Uterus (tissue), 3 donors: ENCODE measurements at regions not wholly inside any gene's neighbourhood (a gene's known extent, or its start where the extent isn't known, plus 50 kb on each side); places are given as distances from the start of the nearest gene placed in this dataset.

ENCODE experiments used
- DNase-seq, 2 donors: peaks; one replicate each; pipeline ENCODE4 v3.0.0-alpha.2; 2019 to 2020
- H3K27ac ChIP-seq, 2 donors: fragments of 200-600 bp; sonication (generic); 1 replicate in 1 of 2; 2 replicates in 1 of 2; pipeline ENCODE4 v1.5.1; 2016 to 2018
- H3K27me3 ChIP-seq, 2 donors: fragments of 200-600 bp; sonication (generic); one replicate each; pipeline ENCODE4 v1.5.1; 2018 to 2019; ENCODE audit warnings: control low read depth in 1 of 2
- H3K36me3 ChIP-seq, 2 donors: fragments of 200-600 bp; sonication (generic); one replicate each; pipeline ENCODE4 v1.5.1; 2019; ENCODE audit warnings: control low read depth in 1 of 2
- H3K4me1 ChIP-seq, 2 donors: fragments of 200-600 bp; sonication (generic); one replicate each; pipeline ENCODE4 v1.5.1; 2018 to 2019; ENCODE audit warnings: control low read depth in 1 of 2
- H3K4me3 ChIP-seq, 2 donors: fragments of 200-600 bp; sonication (generic); 1 replicate in 1 of 2; 2 replicates in 1 of 2; pipeline ENCODE4 v1.5.1; 2018 to 2019; ENCODE audit warnings: mild to moderate bottlenecking in 1 of 2
- H3K9me3 ChIP-seq, 2 donors: fragments of 200-600 bp; sonication (generic); one replicate each; pipeline ENCODE4 v1.5.1; 2019; ENCODE audit warnings: control low read depth in 1 of 2
- CTCF ChIP-seq, 4 experiments: fragments of 200-600 bp in 2 of 4; fragments of 450-650 bp in 2 of 4; sonication (generic) in 2 of 4; IDR thresholded peaks; one replicate each; pipeline ENCODE4 v1.5.1; 2016 to 2019; ENCODE audit warnings: antibody characterized with exemption in 4 of 4, mild to moderate bottlenecking in 2 of 4, moderate library complexity in 1 of 4
- POLR2A ChIP-seq, 2 donors: fragments of 450-650 bp; IDR thresholded peaks; one replicate each; pipeline ENCODE4 v1.6.1; 2016; ENCODE audit warnings: antibody characterized with exemption in 2 of 2, mild to moderate bottlenecking in 1 of 2, moderate library complexity in 1 of 2
- intact Hi-C: fragments of 100-400 bp; cut with DNase I; formaldehyde crosslinking; loops from one replicate; pipeline ENCODE4 v1.15.1; 2023; ENCODE audit warnings: low total_unique reads
- donor health status: DM: yes; HTN: yes; CAD: no.

- no peaks in the 10 kb centered on the region for H3K4me1 ChIP-seq
- no peak for DNase-seq
- no peak overlapping the region for H3K27ac ChIP-seq
- H3K27me3 ChIP-seq, result no peaks in the 10 kb centered on the region
- H3K9me3 ChIP-seq, result no peaks in the 10 kb centered on the region
- TF ChIP-seq POLR2A (IDR thresholded peaks at IDR 0.05) (no peak), CTCF (IDR thresholded peaks at IDR 0.05) (no peak)
- no peak overlapping the region for H3K4me3 ChIP-seq
- H3K36me3 ChIP-seq, result no peaks in the 10 kb centered on the region
- intact Hi-C loops, result no loop called here
These were observed 249.7 kb upstream of the NCKAP5 start for GRCh38 chr2:133817680-133818566.

GRCh38 chr2:133818661-133819060 lies 250.4 kb upstream of the NCKAP5 start:
- Histone ChIP-seq H3K27me3 (no peaks in the 10 kb centered on the region), H3K4me3 (no peak overlapping the region), H3K27ac (no peak overlapping the region), H3K9me3 (no peaks in the 10 kb centered on the region), H3K4me1 (no peaks in the 10 kb centered on the region), H3K36me3 (no peaks in the 10 kb centered on the region)
- TF ChIP-seq POLR2A (IDR thresholded peaks at IDR 0.05), result no peak
- TF ChIP-seq CTCF (IDR thresholded peaks at IDR 0.05), result no peak
- DNase-seq, result no peak
- intact Hi-C loops, result no loop called here

- H3K4me1 ChIP-seq, result no peaks in the 10 kb centered on the region
- intact Hi-C loops, result no loop called here
These were observed 251.6 kb upstream of the NCKAP5 start for GRCh38 chr2:133819906-133820305.

GRCh38 chr2:133821107-133821760 lies 253.0 kb upstream of the NCKAP5 start:
- no peaks in the 10 kb centered on the region for H3K4me1 ChIP-seq
- H3K4me3 ChIP-seq, result no peak overlapping the region
- H3K27me3 ChIP-seq, result no peaks in the 10 kb centered on the region
- TF ChIP-seq POLR2A (IDR thresholded peaks at IDR 0.05) (no peak), CTCF (IDR thresholded peaks at IDR 0.05) (no peak)
- no peak overlapping the region for H3K27ac ChIP-seq
- no peaks in the 10 kb centered on the region for H3K36me3 ChIP-seq
- H3K9me3 ChIP-seq, result no peaks in the 10 kb centered on the region
- DNase-seq, result no peak
- intact Hi-C loops, result no loop called here

More at GRCh38 chr2:133819906-133820305, 251.6 kb upstream of the NCKAP5 start:
- no peaks in the 10 kb centered on the region for H3K27me3 ChIP-seq
- no peak overlapping the region for H3K4me3 ChIP-seq
- H3K9me3 ChIP-seq, result no peaks in the 10 kb centered on the region
- DNase-seq, result no peak
- H3K27ac ChIP-seq, result no peak overlapping the region
- TF ChIP-seq POLR2A (IDR thresholded peaks at IDR 0.05) (no peak), CTCF (IDR thresholded peaks at IDR 0.05) (no peak)
- H3K36me3 ChIP-seq, result no peaks in the 10 kb centered on the region
